ENCODE measurements at regions not wholly inside any gene's neighbourhood (a gene's known extent, or its start where the extent isn't known, plus 50 kb on each side); places are given as distances from the start of the nearest gene placed in this dataset.

DNA sequence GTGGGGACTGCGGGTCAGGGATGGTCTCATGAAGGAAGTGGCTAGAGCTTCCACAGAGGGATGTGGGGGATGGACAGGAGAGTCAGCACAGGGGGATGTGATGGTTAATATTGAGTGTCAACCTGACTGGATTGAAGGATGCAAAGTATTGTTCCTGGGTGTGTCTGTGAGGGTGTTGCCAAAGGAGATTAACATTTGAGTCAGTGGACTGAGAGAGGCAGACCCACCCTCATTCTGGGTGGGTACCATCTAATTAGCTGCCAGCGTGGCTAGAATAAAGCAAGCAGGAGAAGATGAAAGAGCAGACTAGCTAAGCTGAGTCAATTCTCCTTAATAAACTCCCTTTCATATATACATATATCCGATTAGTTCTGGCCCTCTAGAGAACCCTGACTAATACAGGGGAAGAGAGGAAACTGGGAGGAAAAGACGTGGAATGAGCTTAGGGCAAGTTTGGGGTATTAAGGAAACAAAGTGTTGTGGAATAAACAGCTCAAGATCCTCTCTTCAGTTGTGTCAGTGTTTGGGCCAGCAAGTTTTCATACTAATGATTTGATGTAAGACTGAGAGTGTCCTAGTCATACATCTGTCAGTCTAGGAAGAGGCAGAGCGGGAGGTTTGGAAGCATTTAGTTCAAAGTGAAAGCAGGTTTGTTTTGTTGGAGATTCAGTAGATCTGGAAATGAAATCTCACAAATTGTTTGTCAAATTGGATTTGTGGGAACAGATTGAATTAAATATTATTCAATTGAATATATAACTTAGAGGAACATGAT lies 135.2 kb upstream of the NT5C1B start (continued):
- no peak for TF ChIP-seq TAF1 (conservative IDR thresholded peaks at IDR 0.05)

- Histone ChIP-seq H3K27me3 (ENCODE audit: control insufficient read depth in 4 of 4, insufficient read depth in 4 of 4, low read length in 3 of 4) (no peaks in the 10 kb centered on the region), H3K4me3 (ENCODE audit: low read depth in 1 of 3, low read length in 3 of 3) (no peak overlapping the region), H3K9ac (ENCODE audit: low read depth in 1 of 2, low read length in 2 of 2) (no peak overlapping the region), H3K27ac (ENCODE audit: low read depth in 1 of 2, low read length in 2 of 2) (no peak overlapping the region), H3K36me3 (ENCODE audit: control insufficient read depth in 4 of 4, insufficient read depth in 3 of 4, low read depth in 1 of 4, low read length in 3 of 4) (no peaks in the 10 kb centered on the region), H3K9me3 (ENCODE audit: control insufficient read depth in 4 of 4, low read length in 3 of 4) (no peaks in the 10 kb centered on the region), H3K4me1 (ENCODE audit: control insufficient read depth in 4 of 4, insufficient read depth in 4 of 4, low read length in 3 of 4) (no peaks in the 10 kb centered on the region)
- 93% methylated on average over 4 of the region's 4 CpGs for WGBS
- TF ChIP-seq TAF1 (conservative IDR thresholded peaks at IDR 0.05) (no peak), HNF4G (IDR thresholded peaks at IDR 0.05) (no peak), GABPA (IDR thresholded peaks at IDR 0.05 in 1 of 2, conservative IDR thresholded peaks at IDR 0.05 in 1 of 2) (no peak)
- no peak for DNase-seq (ENCODE audit: low spot score)
Observed at GRCh38 chr2:18723219-18723618, 133.8 kb upstream of the NT5C1B start.

DNA sequence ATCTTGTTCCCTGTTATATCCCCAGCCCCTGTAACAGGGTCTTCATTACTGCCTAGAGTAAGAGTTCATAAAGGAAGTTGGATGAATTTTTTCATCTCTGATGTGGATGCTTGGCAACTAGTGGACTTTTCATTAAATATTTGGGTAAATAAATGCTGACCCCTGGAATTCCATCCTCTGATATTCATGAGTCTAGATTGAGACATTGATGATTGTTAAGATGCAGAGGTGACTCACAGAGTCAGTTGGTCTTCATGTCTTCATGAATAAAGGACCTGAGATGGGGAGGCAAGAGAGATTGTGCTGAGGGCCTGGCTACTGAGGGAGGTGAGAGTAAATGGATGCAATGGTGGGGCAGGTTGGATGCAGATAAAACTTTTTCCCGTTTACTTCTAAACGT lies 132.7 kb upstream of the NT5C1B start:
- DNase-seq (ENCODE audit: low spot score) = no peak
- H3K27me3 ChIP-seq (ENCODE audit: control insufficient read depth in 4 of 4, insufficient read depth in 4 of 4, low read length in 3 of 4) = no peaks in the 10 kb centered on the region
- H3K4me1 ChIP-seq (ENCODE audit: control insufficient read depth in 4 of 4, insufficient read depth in 4 of 4, low read length in 3 of 4) = no peaks in the 10 kb centered on the region
- no peak overlapping the region for H3K9ac ChIP-seq (ENCODE audit: low read depth in 1 of 2, low read length in 2 of 2)
- H3K27ac ChIP-seq (ENCODE audit: low read depth in 1 of 2, low read length in 2 of 2) = no peak overlapping the region
- no peaks in the 10 kb centered on the region for H3K9me3 ChIP-seq (ENCODE audit: control insufficient read depth in 4 of 4, low read length in 3 of 4)
- no peaks in the 10 kb centered on the region for H3K36me3 ChIP-seq (ENCODE audit: control insufficient read depth in 4 of 4, insufficient read depth in 3 of 4, low read depth in 1 of 4, low read length in 3 of 4)
- 85% methylated on average over 2 of the region's 2 CpGs for WGBS
- no peak overlapping the region for H3K4me3 ChIP-seq (ENCODE audit: low read depth in 1 of 3, low read length in 3 of 3)
- no peak for TF ChIP-seq HNF4G (IDR thresholded peaks at IDR 0.05)

DNA sequence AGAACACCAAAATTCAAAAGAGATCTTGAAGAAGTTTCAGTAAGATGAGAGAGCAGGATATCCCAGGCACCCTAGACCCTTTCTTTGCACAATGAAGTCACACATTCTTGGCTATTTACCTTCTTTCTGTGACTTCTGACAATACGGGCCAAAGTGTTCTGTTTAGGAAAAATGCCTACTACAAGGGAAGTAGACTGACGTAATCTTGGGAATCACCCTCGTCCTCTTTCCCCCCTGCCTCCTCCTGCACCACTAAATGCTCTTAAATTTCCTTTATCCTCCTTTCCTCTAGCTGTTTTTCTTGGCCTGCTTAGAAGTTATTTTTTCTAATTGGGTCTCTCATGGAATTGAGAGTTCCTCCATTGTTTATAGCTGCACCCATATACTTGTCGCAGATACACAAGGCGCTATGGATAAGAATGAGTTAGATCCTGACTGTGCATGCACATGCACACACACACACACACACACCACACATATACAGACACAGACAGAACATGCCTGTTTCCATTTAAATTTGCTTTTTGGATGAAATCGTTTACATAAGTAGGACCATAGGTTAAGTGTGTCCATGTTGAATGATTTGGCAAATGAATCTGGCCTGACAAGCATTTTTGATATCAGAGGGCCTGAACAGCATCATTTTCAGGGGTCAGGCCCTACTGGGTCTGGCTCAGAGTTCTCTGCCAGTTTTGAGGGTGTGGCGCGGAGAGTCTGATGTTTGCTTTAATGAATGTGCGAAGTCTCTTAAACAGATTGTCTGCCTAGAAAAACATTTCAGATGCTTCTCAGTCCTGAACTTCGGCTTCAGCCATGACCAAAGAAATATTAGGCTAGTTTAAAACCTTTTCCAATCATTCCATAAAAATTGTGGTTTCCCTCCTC lies 131.9 kb upstream of the NT5C1B start:
- H3K4me1 ChIP-seq (ENCODE audit: control insufficient read depth in 4 of 4, insufficient read depth in 4 of 4, low read length in 3 of 4) = no peaks in the 10 kb centered on the region
- no peak overlapping the region for H3K27ac ChIP-seq (ENCODE audit: low read depth in 1 of 2, low read length in 2 of 2)
- DNase-seq (ENCODE audit: low spot score) = no peak
- no peaks in the 10 kb centered on the region for H3K9me3 ChIP-seq (ENCODE audit: control insufficient read depth in 4 of 4, low read length in 3 of 4)
- H3K4me3 ChIP-seq (ENCODE audit: low read depth in 1 of 3, low read length in 3 of 3) = no peak overlapping the region
- H3K36me3 ChIP-seq (ENCODE audit: control insufficient read depth in 4 of 4, insufficient read depth in 3 of 4, low read depth in 1 of 4, low read length in 3 of 4) = no peaks in the 10 kb centered on the region
- 87% methylated on average over 10 of the region's 10 CpGs for WGBS
- TF ChIP-seq RAD21 (IDR thresholded peaks at IDR 0.05) (no peak), CTCF (IDR thresholded peaks at IDR 0.05; ENCODE audit: low read depth, low read length, missing input control) (no peak), TAF1 (conservative IDR thresholded peaks at IDR 0.05) (no peak), RXRA (IDR thresholded peaks at IDR 0.05) (no peak), NR2F2 (IDR thresholded peaks at IDR 0.05) (no peak), FOXA2 (IDR thresholded peaks at IDR 0.05) (no peak), HNF4G (IDR thresholded peaks at IDR 0.05) (no peak), HNF4A (conservative IDR thresholded peaks at IDR 0.05) (no peak), MAX (IDR thresholded peaks at IDR 0.05) (no peak), FOXA1 (IDR thresholded peaks at IDR 0.05) (no peak), YY1 (IDR thresholded peaks at IDR 0.05) (no peak), JUND (IDR thresholded peaks at IDR 0.05) (no peak), EGR1 (IDR thresholded peaks at IDR 0.05; ENCODE audit: low read depth in 2 of 2) (no peak)
- H3K9ac ChIP-seq (ENCODE audit: low read depth in 1 of 2, low read length in 2 of 2) = no peak overlapping the region
- H3K27me3 ChIP-seq (ENCODE audit: control insufficient read depth in 4 of 4, insufficient read depth in 4 of 4, low read length in 3 of 4) = no peaks in the 10 kb centered on the region

All from liver (tissue), 8 donors.